ENCODE measurements at regions not wholly inside any gene's neighbourhood (a gene's known extent, or its start where the extent isn't known, plus 50 kb on each side); places are given as distances from the start of the nearest gene placed in this dataset.

DNA sequence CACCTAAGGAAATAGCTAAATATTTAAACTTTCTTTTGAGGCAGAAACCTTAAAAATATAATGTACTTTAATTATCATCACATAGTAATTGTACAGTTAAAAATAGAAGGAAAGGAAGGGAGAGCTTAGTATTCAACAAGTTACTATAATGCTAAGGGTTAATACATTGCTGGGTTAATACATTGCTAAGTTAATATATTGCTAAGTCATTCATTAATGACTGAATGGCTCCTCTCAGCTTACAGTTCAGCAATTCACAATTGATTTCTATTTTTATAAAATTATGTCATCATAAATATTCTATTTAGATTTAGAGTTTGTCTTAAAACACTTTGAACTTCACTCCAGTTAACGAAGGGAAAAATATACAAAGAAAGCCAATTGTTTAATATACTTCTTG lies 207.9 kb downstream of the BMP4 start:
- no peak overlapping the region for H4K91ac ChIP-seq (replicated peaks; ENCODE audit: insufficient read length, low read length)
- H3K79me2 ChIP-seq (ENCODE audit: control insufficient read depth in 1 of 2, insufficient read depth in 2 of 2, low read length in 2 of 2): no peaks in the 10 kb centered on the region
- no peak overlapping the region for H3K4ac ChIP-seq (replicated peaks; ENCODE audit: insufficient read length, low read depth, low read length)
- no peaks in the 10 kb centered on the region for H4K20me1 ChIP-seq (replicated peaks in 1 of 2; ENCODE audit: control insufficient read depth in 1 of 2, insufficient read depth in 2 of 2, low read length in 2 of 2)
- no peak overlapping the region for H3K23ac ChIP-seq (ENCODE audit: insufficient read length)
- no peak overlapping the region for H2BK20ac ChIP-seq (ENCODE audit: low read length)
- H3K27ac ChIP-seq (ENCODE audit: low read depth, low read length): no peak overlapping the region
- no peak overlapping the region for H4K8ac ChIP-seq (ENCODE audit: extremely low read depth, insufficient read depth, low read length)
- no peaks in the 10 kb centered on the region for H3K79me1 ChIP-seq (ENCODE audit: low read depth, low read length)
- no peaks in the 10 kb centered on the region for H3K4me1 ChIP-seq (replicated peaks in 1 of 4; ENCODE audit: control insufficient read depth in 3 of 4, insufficient read depth in 4 of 4, low read length in 3 of 4)
- no peak overlapping the region for H2BK5ac ChIP-seq (ENCODE audit: low read depth, low read length)
- H3K18ac ChIP-seq (ENCODE audit: extremely low read depth, low read length): no peak overlapping the region
- ChIA-PET CTCF (ENCODE audit: partially characterized antibody) (interaction anchor here (0.7 to 1.6 kb wide), 2 partner anchors 181 to 247 kb away, joined by 3 to 4 read pairs; no protein-coding TSS in a partner anchor), POLR2A (ENCODE audit: partially characterized antibody) (no interaction called here)
- no peak overlapping the region for H3K14ac ChIP-seq (ENCODE audit: insufficient read length)
- no peak overlapping the region for H2AK5ac ChIP-seq (ENCODE audit: low read depth, low read length)
- H3K27me3 ChIP-seq (replicated peaks in 1 of 4; ENCODE audit: control insufficient read depth in 3 of 4, extremely low read depth in 1 of 4, insufficient read depth in 3 of 4, low read length in 3 of 4): no peaks in the 10 kb centered on the region
- H2BK12ac ChIP-seq (ENCODE audit: low read depth, low read length): no peak overlapping the region
- no peak overlapping the region for H3K4me2 ChIP-seq (ENCODE audit: insufficient read depth in 1 of 2, low read depth in 2 of 2, low read length in 2 of 2)
- no peak overlapping the region for H3K56ac ChIP-seq (replicated peaks; ENCODE audit: insufficient read length, low read depth, low read length)
- H3K23me2 ChIP-seq (ENCODE audit: low read depth, low read length): no peaks in the 10 kb centered on the region
- no peaks in the 10 kb centered on the region for H3K9me3 ChIP-seq (ENCODE audit: insufficient read depth in 2 of 2, low read depth in 1 of 2, low read length in 1 of 2)
- 84% methylated on average over 1 of the region's 1 CpG; no CpG with 5 or more reads in 1 of the 2 experiments for WGBS, 2 experiments (ENCODE audit: extremely low coverage in 1 of 2, insufficient coverage in 1 of 2, insufficient read length in 1 of 2, insufficient replicate concordance in 2 of 2, low coverage in 1 of 2, low lambda C conversion rate in 2 of 2, missing lambda C conversion rate in 1 of 2)
- no peak overlapping the region for H2BK120ac ChIP-seq (replicated peaks; ENCODE audit: low read depth, low read length)
- no peak overlapping the region for H2AFZ ChIP-seq (ENCODE audit: low read length)
- no peak overlapping the region for H3K4me3 ChIP-seq (ENCODE audit: extremely low read depth in 1 of 4, insufficient read depth in 2 of 4, low read depth in 3 of 4, low read length in 4 of 4)
- H3K36me3 ChIP-seq (ENCODE audit: control insufficient read depth in 2 of 4, insufficient read depth in 4 of 4, low read length in 3 of 4): no peaks in the 10 kb centered on the region
- H2BK15ac ChIP-seq (ENCODE audit: low read length): no peak overlapping the region
- no peak overlapping the region for H3K9ac ChIP-seq (replicated peaks in 1 of 4; ENCODE audit: extremely low read depth in 1 of 4, low read depth in 3 of 4, low read length in 3 of 4)
- no peak overlapping the region for H4K5ac ChIP-seq (ENCODE audit: insufficient read length, low read depth, low read length)
- DNase-seq (ENCODE audit: low read depth in 1 of 2, low spot score in 2 of 2): no peak
- no peak for FAIRE-seq
- TF ChIP-seq FOSL1 (IDR thresholded peaks at IDR 0.05; ENCODE audit: insufficient read depth, low read depth, low read length) (no peak), TEAD4 (IDR thresholded peaks at IDR 0.05; ENCODE audit: low read depth, low read length) (no peak)

All from H1 (cell line).